Heart left ventricle (tissue), 13 donors: ENCODE measurements at regions not wholly inside any gene's neighbourhood (a gene's known extent, or its start where the extent isn't known, plus 50 kb on each side); places are given as distances from the start of the nearest gene placed in this dataset.

Source experiments
- POLR2A ChIP-seq, 2 donors: fragments of 450-650 bp; IDR thresholded peaks; one replicate each; pipeline ENCODE4 v1.6.1; 2017; ENCODE audit warnings: antibody characterized with exemption in 2 of 2, mild to moderate bottlenecking in 2 of 2, moderate library complexity in 2 of 2
- TF ChIP-seq, protein P1 (sequence below), 12 donors: fragments of 200-600 bp; sonication (generic) in 4 of 12; IDR thresholded peaks; one replicate each; pipeline versions ENCODE4 v1.5.0 to v1.8.0; 2018 to 2022; ENCODE audit warnings: antibody characterized with exemption in 12 of 12, mild to moderate bottlenecking in 5 of 12
- donor health status: ischemic (EF 13 %, LVEDD 7.1; RV severe dilation, severe dysfunction).
- donor health status: DM: no; HTN: yes; CAD: no.
- donor health status: DM: no; HTN: no; CAD: no.
- donor health status: ischemic (EF 25% LVEDD 6.9; RV normal size, moderate dysfunction).
- donor health status: ischemic (EF 25% LVEDD 5.7; RV mildly dilated, moderate dysfunction).
- donor health status: ischemic (EF 35%, LVEDD 5.7; RV mildly dilated, moderate dysfunction).
- donor health status: nonischemic (EF 11% LVEDD 7.7; RV severe dilation, severe dysfunction).
- donor health status: DM: yes; HTN: yes; CAD: no.
- donor health status: PGD.
- donor health status: ischemic (EF 29% LVEDD 5.4; RV normal size, mild dysfunction).
- donor health status: nonischemic (EF 23%, LVEDD 6.1; RV moderate dilation, normal function).

DNA sequence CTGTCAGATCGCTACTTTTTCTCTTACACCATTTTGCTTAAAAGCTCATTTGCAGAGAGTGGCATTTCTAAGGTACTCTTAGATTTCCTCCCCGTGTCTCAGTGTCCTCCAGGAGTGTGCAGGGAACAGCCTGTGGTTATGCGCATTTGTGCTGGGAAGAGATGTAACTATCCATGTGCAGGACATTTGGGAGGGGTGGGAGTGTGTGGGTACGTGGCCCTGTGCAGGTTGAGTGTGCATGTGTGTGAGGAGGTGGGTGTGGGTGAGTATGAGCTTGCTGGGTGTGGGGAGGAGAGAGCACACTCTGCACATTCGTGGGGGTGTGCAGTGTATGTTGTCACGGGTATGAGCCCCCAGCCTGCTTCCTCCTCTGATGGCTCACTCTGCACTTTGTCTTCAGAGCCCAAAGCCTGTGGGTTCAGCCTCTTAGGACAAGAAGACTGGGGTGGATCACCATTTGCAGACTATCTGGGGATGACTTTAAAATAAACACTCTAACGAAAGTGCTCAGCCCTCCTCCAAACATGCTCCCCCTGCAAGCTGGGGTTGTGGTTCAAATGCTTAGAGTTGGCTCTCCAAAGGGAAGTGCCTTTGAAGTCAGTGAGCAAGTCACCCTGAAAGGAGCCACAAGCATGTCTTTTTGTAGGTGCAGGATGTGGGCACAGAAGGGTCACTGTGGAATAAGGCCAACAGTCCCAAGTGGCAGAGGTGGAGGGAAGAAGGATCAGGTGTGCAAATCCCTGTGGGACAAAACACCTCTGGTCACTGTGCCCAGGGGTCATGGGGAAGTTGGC is 295.4 kb downstream of the RRAGC start:
- TF ChIP-seq, protein P1, sequence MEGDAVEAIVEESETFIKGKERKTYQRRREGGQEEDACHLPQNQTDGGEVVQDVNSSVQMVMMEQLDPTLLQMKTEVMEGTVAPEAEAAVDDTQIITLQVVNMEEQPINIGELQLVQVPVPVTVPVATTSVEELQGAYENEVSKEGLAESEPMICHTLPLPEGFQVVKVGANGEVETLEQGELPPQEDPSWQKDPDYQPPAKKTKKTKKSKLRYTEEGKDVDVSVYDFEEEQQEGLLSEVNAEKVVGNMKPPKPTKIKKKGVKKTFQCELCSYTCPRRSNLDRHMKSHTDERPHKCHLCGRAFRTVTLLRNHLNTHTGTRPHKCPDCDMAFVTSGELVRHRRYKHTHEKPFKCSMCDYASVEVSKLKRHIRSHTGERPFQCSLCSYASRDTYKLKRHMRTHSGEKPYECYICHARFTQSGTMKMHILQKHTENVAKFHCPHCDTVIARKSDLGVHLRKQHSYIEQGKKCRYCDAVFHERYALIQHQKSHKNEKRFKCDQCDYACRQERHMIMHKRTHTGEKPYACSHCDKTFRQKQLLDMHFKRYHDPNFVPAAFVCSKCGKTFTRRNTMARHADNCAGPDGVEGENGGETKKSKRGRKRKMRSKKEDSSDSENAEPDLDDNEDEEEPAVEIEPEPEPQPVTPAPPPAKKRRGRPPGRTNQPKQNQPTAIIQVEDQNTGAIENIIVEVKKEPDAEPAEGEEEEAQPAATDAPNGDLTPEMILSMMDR (IDR thresholded peaks at IDR 0.05), result no peak
- TF ChIP-seq POLR2A (IDR thresholded peaks at IDR 0.05), result no peak
